Thyroid gland (tissue), 4 donors: ENCODE measurements at regions not wholly inside any gene's neighbourhood (a gene's known extent, or its start where the extent isn't known, plus 50 kb on each side); places are given as distances from the start of the nearest gene placed in this dataset.

ENCODE experiments used
- DNase-seq, 2 donors: peaks; one replicate each; pipeline ENCODE4 v3.0.0-alpha.2; 2019
- H3K27ac ChIP-seq, 3 donors: fragments of 200-600 bp; sonication (generic); 1 replicate in 2 of 3; 2 replicates in 1 of 3; pipeline ENCODE4 v1.5.1; 2016 to 2019; ENCODE audit warnings: mild to moderate bottlenecking in 1 of 3, moderate library complexity in 1 of 3
- H3K27me3 ChIP-seq: fragments of 200-600 bp; sonication (generic); one replicate; pipeline ENCODE4 v1.5.1; 2019
- H3K36me3 ChIP-seq, 2 donors: fragments of 200-600 bp; sonication (generic); one replicate each; pipeline ENCODE4 v1.5.1; 2016 to 2019
- H3K4me1 ChIP-seq, 2 donors: fragments of 200-600 bp; sonication (generic); one replicate each; pipeline ENCODE4 v1.5.1; 2017 to 2019
- H3K4me3 ChIP-seq, 3 donors: fragments of 200-600 bp; sonication (generic); replicated peaks in 1 of 3; 1 replicate in 2 of 3; 2 replicates in 1 of 3; pipeline ENCODE4 v1.5.1; 2016; ENCODE audit warnings: mild to moderate bottlenecking in 1 of 3
- H3K9me3 ChIP-seq: fragments of 200-600 bp; sonication (generic); one replicate; pipeline ENCODE4 v1.5.1; 2017
- CTCF ChIP-seq, 6 experiments: fragments of 200-600 bp in 3 of 6; fragments of 450-650 bp in 3 of 6; sonication (generic) in 3 of 6; IDR thresholded peaks; one replicate each; pipeline ENCODE4 v1.5.1; 2016 to 2019; ENCODE audit warnings: antibody characterized with exemption in 6 of 6, mild to moderate bottlenecking in 2 of 6, inconsistent platforms in 1 of 6, moderate library complexity in 1 of 6
- POLR2A ChIP-seq, 2 donors: fragments of 450-650 bp; IDR thresholded peaks; one replicate each; pipeline ENCODE4 v1.6.1; 2017; ENCODE audit warnings: antibody characterized with exemption in 2 of 2, mild to moderate bottlenecking in 2 of 2, moderate library complexity in 1 of 2
- WGBS, 2 donors: methylation state at CpG; one replicate each; pipeline ENCODE4 v1.1.5; 2017; 5-methylcytosine and 5-hydroxymethylcytosine counted together
- intact Hi-C: fragments of 100-400 bp; cut with DNase I; formaldehyde crosslinking; loops from one replicate; pipeline ENCODE4 v1.15.1; 2023

GRCh38 chr2:104755026-104755878 is 98.7 kb upstream of the POU3F3 start:
- Histone ChIP-seq H3K4me1 (no peaks in the 10 kb centered on the region), H3K27me3 (no peaks in the 10 kb centered on the region), H3K4me3 (no peak overlapping the region), H3K27ac (no peak overlapping the region), H3K36me3 (no peaks in the 10 kb centered on the region), H3K9me3 (no peaks in the 10 kb centered on the region)
- 85 to 87% methylated on average over 25 to 26 of the region's 26 CpGs for WGBS, 2 donors
- no peak for DNase-seq
- intact Hi-C loops = no loop called here
- no peak for TF ChIP-seq POLR2A (IDR thresholded peaks at IDR 0.05)
- no peak for TF ChIP-seq CTCF (IDR thresholded peaks at IDR 0.05)

- no peak for DNase-seq
- H3K36me3 ChIP-seq = no peaks in the 10 kb centered on the region
- no peaks in the 10 kb centered on the region for H3K9me3 ChIP-seq
- no peak overlapping the region for H3K27ac ChIP-seq
- H3K27me3 ChIP-seq = no peaks in the 10 kb centered on the region
- no peak for TF ChIP-seq CTCF (IDR thresholded peaks at IDR 0.05)
- TF ChIP-seq POLR2A (IDR thresholded peaks at IDR 0.05) = no peak
- 86 to 89% methylated on average over 7 of the region's 7 CpGs for WGBS, 2 donors
- no peaks in the 10 kb centered on the region for H3K4me1 ChIP-seq
- H3K4me3 ChIP-seq = no peak overlapping the region
- intact Hi-C loops = no loop called here
Observed at GRCh38 chr2:104756118-104756517, 97.8 kb upstream of the POU3F3 start.

GRCh38 chr2:104757056-104757455 is 96.9 kb upstream of the POU3F3 start:
- H3K27me3 ChIP-seq = no peaks in the 10 kb centered on the region
- no peaks in the 10 kb centered on the region for H3K36me3 ChIP-seq
- intact Hi-C loops = no loop called here
- TF ChIP-seq CTCF (IDR thresholded peaks at IDR 0.05) (no peak), POLR2A (IDR thresholded peaks at IDR 0.05) (no peak)
- no peaks in the 10 kb centered on the region for H3K4me1 ChIP-seq
- 91 to 93% methylated on average over 5 of the region's 5 CpGs for WGBS, 2 donors
- no peak overlapping the region for H3K27ac ChIP-seq
- H3K9me3 ChIP-seq = no peaks in the 10 kb centered on the region
- DNase-seq = no peak
- H3K4me3 ChIP-seq = no peak overlapping the region

GRCh38 chr2:104758199-104758620 is 95.7 kb upstream of the POU3F3 start:
- DNase-seq = no peak
- WGBS, 2 donors = 4 to 19% methylated on average over 7 to 9 of the region's 9 CpGs
- Histone ChIP-seq H3K4me1 (no peaks in the 10 kb centered on the region), H3K27ac (no peak overlapping the region), H3K36me3 (no peaks in the 10 kb centered on the region), H3K27me3 (no peaks in the 10 kb centered on the region), H3K9me3 (no peaks in the 10 kb centered on the region), H3K4me3 (no peak overlapping the region)
- TF ChIP-seq CTCF (IDR thresholded peaks at IDR 0.05) (no peak), POLR2A (IDR thresholded peaks at IDR 0.05) (no peak)
- intact Hi-C loops = no loop called here

- no peak for DNase-seq
- Histone ChIP-seq H3K4me3 (no peak overlapping the region), H3K27me3 (no peaks in the 10 kb centered on the region), H3K4me1 (no peaks in the 10 kb centered on the region), H3K36me3 (no peaks in the 10 kb centered on the region), H3K9me3 (no peaks in the 10 kb centered on the region), H3K27ac (no peak overlapping the region)
- TF ChIP-seq POLR2A (IDR thresholded peaks at IDR 0.05) (no peak), CTCF (IDR thresholded peaks at IDR 0.05) (no peak)
- WGBS, 2 donors = 86 to 92% methylated on average over 8 of the region's 8 CpGs
- intact Hi-C loops = no loop called here
Observed at GRCh38 chr2:104762031-104762430, 91.9 kb upstream of the POU3F3 start.
